ENCODE measurements at regions not wholly inside any gene's neighbourhood (a gene's known extent, or its start where the extent isn't known, plus 50 kb on each side); places are given as distances from the start of the nearest gene placed in this dataset.

GRCh38 chr6:120058410-120058809 lies 708.8 kb upstream of the MAN1A1 start (continued):
- TF ChIP-seq JUN (IDR thresholded peaks at IDR 0.05; ENCODE audit: low read depth, low read length) (no peak), TAF7 (optimal IDR thresholded peaks at IDR 0.05; ENCODE audit: borderline replicate concordance, low read depth, low read length) (no peak), SIRT6 (IDR thresholded peaks at IDR 0.05; ENCODE audit: low read length) (no peak), RAD21 (IDR thresholded peaks at IDR 0.05 in 1 of 2, conservative IDR thresholded peaks at IDR 0.05 in 1 of 2; ENCODE audit: low read depth in 2 of 2, low read length in 2 of 2) (no peak)
